ENCODE measurements at regions not wholly inside any gene's neighbourhood (a gene's known extent, or its start where the extent isn't known, plus 50 kb on each side); places are given as distances from the start of the nearest gene placed in this dataset.

DNA sequence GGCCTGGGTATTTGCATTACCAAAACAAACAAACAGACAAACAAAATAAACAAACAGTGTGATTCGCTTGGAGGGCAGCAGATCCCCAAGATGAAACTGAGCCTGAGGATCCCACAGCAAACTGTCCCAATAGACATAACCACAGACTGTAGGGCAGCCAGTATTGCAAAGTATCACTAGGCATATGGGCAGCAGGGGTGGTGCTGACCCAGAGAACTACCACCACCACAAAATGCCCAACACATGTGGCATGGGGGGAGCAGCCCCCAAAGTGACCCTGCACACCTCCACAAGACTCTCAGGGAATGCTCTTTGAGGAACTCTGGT, 330.1 kb downstream of the CYRIA start:
- TF ChIP-seq ZFP30 (CRISPR knock-in tag; IDR thresholded peaks at IDR 0.05) (no peak), CSDC2 (CRISPR knock-in tag; IDR thresholded peaks at IDR 0.05) (no peak), ESRRG (CRISPR knock-in tag; IDR thresholded peaks at IDR 0.05) (no peak), ZC3H10 (CRISPR knock-in tag; IDR thresholded peaks at IDR 0.05) (no peak), ARNTL (CRISPR knock-in tag; IDR thresholded peaks at IDR 0.05; ENCODE audit: borderline replicate concordance, low read depth) (no peak), BACH2 (CRISPR knock-in tag; IDR thresholded peaks at IDR 0.05; ENCODE audit: borderline replicate concordance) (no peak), ZFP3 (CRISPR knock-in tag; IDR thresholded peaks at IDR 0.05) (no peak)
- TF ChIP-seq, protein P1, sequence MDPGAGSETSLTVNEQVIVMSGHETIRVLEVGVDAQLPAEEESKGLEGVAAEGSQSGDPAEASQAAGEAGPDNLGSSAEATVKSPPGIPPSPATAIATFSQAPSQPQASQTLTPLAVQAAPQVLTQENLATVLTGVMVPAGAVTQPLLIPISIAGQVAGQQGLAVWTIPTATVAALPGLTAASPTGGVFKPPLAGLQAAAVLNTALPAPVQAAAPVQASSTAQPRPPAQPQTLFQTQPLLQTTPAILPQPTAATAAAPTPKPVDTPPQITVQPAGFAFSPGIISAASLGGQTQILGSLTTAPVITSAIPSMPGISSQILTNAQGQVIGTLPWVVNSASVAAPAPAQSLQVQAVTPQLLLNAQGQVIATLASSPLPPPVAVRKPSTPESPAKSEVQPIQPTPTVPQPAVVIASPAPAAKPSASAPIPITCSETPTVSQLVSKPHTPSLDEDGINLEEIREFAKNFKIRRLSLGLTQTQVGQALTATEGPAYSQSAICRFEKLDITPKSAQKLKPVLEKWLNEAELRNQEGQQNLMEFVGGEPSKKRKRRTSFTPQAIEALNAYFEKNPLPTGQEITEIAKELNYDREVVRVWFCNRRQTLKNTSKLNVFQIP (CRISPR knock-in tag; IDR thresholded peaks at IDR 0.05; ENCODE audit: borderline replicate concordance, low read depth), result no peak
- ATAC-seq, result peak; percentile 31; the same call in 1 of the 3 replicates

DNA sequence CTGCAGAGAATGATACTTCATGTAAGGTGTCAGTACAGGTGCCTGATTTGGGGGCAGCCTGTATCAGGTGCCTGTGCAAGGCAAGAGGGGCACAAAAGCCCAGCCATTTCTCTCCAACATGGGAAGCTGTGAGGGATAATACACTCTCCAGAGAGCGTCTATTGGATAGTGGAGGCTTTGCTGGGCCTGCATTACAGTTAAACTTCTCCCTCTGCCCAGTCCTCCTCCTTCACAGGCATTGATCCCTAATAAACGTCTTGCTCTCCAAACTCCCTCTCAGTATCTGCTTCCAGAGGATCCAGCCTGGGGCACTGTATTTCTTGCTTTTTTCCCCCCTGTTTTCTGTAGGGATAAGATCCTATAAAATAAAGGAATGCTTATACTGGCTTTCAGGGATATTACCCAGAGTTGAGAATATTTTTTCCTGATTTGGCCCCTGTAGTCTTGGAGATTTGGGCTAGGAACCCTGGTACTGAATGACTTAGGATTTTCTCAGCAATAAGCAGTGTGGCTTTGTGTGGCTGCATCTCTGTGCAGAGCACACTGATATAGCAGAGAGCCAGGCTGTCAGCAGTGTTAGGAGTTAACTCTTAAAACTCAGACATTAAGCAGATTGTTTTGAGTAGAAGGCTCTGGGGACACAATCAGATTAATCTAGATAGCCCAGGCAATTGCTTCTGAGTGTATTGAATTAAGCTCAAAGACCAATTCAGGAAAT, 330.6 kb downstream of the CYRIA start:
- no peak; the same call in 2 of the 3 replicates for ATAC-seq
- no peak for TF ChIP-seq ZNF70 (CRISPR knock-in tag; IDR thresholded peaks at IDR 0.05)
- TF ChIP-seq ZNF8 (CRISPR knock-in tag; IDR thresholded peaks at IDR 0.05), result 0 out of 2 replicates have a peak, but pooled peaks have one; percentile 20
- TF ChIP-seq, protein P2, sequence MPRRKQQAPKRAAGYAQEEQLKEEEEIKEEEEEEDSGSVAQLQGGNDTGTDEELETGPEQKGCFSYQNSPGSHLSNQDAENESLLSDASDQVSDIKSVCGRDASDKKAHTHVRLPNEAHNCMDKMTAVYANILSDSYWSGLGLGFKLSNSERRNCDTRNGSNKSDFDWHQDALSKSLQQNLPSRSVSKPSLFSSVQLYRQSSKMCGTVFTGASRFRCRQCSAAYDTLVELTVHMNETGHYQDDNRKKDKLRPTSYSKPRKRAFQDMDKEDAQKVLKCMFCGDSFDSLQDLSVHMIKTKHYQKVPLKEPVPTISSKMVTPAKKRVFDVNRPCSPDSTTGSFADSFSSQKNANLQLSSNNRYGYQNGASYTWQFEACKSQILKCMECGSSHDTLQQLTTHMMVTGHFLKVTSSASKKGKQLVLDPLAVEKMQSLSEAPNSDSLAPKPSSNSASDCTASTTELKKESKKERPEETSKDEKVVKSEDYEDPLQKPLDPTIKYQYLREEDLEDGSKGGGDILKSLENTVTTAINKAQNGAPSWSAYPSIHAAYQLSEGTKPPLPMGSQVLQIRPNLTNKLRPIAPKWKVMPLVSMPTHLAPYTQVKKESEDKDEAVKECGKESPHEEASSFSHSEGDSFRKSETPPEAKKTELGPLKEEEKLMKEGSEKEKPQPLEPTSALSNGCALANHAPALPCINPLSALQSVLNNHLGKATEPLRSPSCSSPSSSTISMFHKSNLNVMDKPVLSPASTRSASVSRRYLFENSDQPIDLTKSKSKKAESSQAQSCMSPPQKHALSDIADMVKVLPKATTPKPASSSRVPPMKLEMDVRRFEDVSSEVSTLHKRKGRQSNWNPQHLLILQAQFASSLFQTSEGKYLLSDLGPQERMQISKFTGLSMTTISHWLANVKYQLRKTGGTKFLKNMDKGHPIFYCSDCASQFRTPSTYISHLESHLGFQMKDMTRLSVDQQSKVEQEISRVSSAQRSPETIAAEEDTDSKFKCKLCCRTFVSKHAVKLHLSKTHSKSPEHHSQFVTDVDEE (CRISPR knock-in tag; IDR thresholded peaks at IDR 0.05), result peak; percentile 95
- TF ChIP-seq, protein P3, sequence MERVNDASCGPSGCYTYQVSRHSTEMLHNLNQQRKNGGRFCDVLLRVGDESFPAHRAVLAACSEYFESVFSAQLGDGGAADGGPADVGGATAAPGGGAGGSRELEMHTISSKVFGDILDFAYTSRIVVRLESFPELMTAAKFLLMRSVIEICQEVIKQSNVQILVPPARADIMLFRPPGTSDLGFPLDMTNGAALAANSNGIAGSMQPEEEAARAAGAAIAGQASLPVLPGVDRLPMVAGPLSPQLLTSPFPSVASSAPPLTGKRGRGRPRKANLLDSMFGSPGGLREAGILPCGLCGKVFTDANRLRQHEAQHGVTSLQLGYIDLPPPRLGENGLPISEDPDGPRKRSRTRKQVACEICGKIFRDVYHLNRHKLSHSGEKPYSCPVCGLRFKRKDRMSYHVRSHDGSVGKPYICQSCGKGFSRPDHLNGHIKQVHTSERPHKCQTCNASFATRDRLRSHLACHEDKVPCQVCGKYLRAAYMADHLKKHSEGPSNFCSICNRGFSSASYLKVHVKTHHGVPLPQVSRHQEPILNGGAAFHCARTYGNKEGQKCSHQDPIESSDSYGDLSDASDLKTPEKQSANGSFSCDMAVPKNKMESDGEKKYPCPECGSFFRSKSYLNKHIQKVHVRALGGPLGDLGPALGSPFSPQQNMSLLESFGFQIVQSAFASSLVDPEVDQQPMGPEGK (CRISPR knock-in tag; IDR thresholded peaks at IDR 0.05; ENCODE audit: borderline replicate concordance), result no peak
- 0 out of 2 replicates have a peak, but pooled peaks have one; percentile 7 for TF ChIP-seq ZFP30 (CRISPR knock-in tag; IDR thresholded peaks at IDR 0.05)
- TF ChIP-seq, protein P1 (CRISPR knock-in tag; IDR thresholded peaks at IDR 0.05; ENCODE audit: borderline replicate concordance, low read depth), result no peak
- TF ChIP-seq, protein P4, sequence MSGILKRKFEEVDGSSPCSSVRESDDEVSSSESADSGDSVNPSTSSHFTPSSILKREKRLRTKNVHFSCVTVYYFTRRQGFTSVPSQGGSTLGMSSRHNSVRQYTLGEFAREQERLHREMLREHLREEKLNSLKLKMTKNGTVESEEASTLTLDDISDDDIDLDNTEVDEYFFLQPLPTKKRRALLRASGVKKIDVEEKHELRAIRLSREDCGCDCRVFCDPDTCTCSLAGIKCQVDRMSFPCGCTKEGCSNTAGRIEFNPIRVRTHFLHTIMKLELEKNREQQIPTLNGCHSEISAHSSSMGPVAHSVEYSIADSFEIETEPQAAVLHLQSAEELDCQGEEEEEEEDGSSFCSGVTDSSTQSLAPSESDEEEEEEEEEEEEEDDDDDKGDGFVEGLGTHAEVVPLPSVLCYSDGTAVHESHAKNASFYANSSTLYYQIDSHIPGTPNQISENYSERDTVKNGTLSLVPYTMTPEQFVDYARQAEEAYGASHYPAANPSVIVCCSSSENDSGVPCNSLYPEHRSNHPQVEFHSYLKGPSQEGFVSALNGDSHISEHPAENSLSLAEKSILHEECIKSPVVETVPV (CRISPR knock-in tag; IDR thresholded peaks at IDR 0.05), result peak; percentile 49; the same call in 1 of the 2 replicates
- TF ChIP-seq PPARA (CRISPR knock-in tag; IDR thresholded peaks at IDR 0.05; ENCODE audit: borderline replicate concordance), result peak; percentile 37; the same call in 1 of the 2 replicates
- 0 out of 2 replicates have a peak, but pooled peaks have one; percentile 52 for TF ChIP-seq GLIS3 (CRISPR knock-in tag; IDR thresholded peaks at IDR 0.05)
- peak; percentile 97 for TF ChIP-seq TCF4 (CRISPR knock-in tag; IDR thresholded peaks at IDR 0.05; ENCODE audit: borderline replicate concordance)

DNA sequence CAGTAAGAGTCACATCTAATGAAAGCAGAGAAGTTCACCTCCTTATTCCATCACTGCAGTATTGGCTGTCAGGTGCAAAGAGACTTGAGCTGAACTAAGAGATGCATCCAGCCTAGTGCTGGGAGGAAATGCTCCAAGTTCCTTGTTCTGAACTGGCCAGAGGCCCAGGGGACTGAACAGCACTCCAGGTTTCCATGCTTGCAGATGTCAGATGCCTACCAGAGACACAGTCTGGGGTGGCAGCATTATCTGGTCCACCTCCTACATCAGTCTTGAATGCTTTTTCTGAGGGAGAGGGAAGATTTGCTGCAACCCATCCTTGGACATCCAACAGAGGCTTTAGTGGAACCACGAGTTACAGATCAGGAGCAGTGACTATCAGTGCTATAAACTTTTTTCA, 331.3 kb downstream of the CYRIA start:
- ATAC-seq, result no peak
- TF ChIP-seq ZNF70 (CRISPR knock-in tag; IDR thresholded peaks at IDR 0.05), result no peak
- no peak for TF ChIP-seq ZNF8 (CRISPR knock-in tag; IDR thresholded peaks at IDR 0.05)
- no peak for TF ChIP-seq ARNTL (CRISPR knock-in tag; IDR thresholded peaks at IDR 0.05; ENCODE audit: borderline replicate concordance, low read depth)
- no peak for TF ChIP-seq ZC3H10 (CRISPR knock-in tag; IDR thresholded peaks at IDR 0.05)
- TF ChIP-seq PPARA (CRISPR knock-in tag; IDR thresholded peaks at IDR 0.05; ENCODE audit: borderline replicate concordance), result no peak
- no peak for TF ChIP-seq SNAI2 (CRISPR knock-in tag; IDR thresholded peaks at IDR 0.05)
- TF ChIP-seq ZFP3 (CRISPR knock-in tag; IDR thresholded peaks at IDR 0.05), result no peak
- TF ChIP-seq TOX (CRISPR knock-in tag; IDR thresholded peaks at IDR 0.05; ENCODE audit: borderline replicate concordance), result no peak
- TF ChIP-seq ZFP30 (CRISPR knock-in tag; IDR thresholded peaks at IDR 0.05), result no peak
- TF ChIP-seq, protein P5, sequence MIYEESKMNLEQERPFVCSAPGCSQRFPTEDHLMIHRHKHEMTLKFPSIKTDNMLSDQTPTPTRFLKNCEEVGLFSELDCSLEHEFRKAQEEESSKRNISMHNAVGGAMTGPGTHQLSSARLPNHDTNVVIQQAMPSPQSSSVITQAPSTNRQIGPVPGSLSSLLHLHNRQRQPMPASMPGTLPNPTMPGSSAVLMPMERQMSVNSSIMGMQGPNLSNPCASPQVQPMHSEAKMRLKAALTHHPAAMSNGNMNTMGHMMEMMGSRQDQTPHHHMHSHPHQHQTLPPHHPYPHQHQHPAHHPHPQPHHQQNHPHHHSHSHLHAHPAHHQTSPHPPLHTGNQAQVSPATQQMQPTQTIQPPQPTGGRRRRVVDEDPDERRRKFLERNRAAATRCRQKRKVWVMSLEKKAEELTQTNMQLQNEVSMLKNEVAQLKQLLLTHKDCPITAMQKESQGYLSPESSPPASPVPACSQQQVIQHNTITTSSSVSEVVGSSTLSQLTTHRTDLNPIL (CRISPR knock-in tag; IDR thresholded peaks at IDR 0.05; ENCODE audit: low read depth), result no peak
- TF ChIP-seq RARB (CRISPR knock-in tag; IDR thresholded peaks at IDR 0.05), result no peak
- TF ChIP-seq CSDC2 (CRISPR knock-in tag; IDR thresholded peaks at IDR 0.05), result no peak
- no peak for TF ChIP-seq ESRRG (CRISPR knock-in tag; IDR thresholded peaks at IDR 0.05)
- TF ChIP-seq, protein P2 (CRISPR knock-in tag; IDR thresholded peaks at IDR 0.05), result no peak
- no peak for TF ChIP-seq BACH2 (CRISPR knock-in tag; IDR thresholded peaks at IDR 0.05; ENCODE audit: borderline replicate concordance)
- TF ChIP-seq GLIS3 (CRISPR knock-in tag; IDR thresholded peaks at IDR 0.05), result no peak
- no peak for TF ChIP-seq ZNF565 (CRISPR knock-in tag; conservative IDR thresholded peaks at IDR 0.05; ENCODE audit: low read depth)
